Left lung (tissue), 4 donors: ENCODE measurements at regions not wholly inside any gene's neighbourhood (a gene's known extent, or its start where the extent isn't known, plus 50 kb on each side); places are given as distances from the start of the nearest gene placed in this dataset.

Experiments
- ATAC-seq: fragments of 200-7000 bp; cut with Tn5 transposase; one replicate; pipeline ENCODE4 v1.9.1; 2020; ENCODE audit warnings: moderate library complexity
- DNase-seq, 4 donors: peaks; one replicate each; pipeline ENCODE4 v3.0.0-alpha.2; 2013 to 2020
- H3K27ac ChIP-seq, 2 donors: fragments of 200-600 bp; sonication (generic) in 1 of 2; one replicate each; pipeline versions ENCODE4 v1.5.0 to v1.8.0; 2020 to 2021
- H3K27me3 ChIP-seq, 2 donors: fragments of 200-600 bp; sonication (generic) in 1 of 2; one replicate each; pipeline versions ENCODE4 v1.5.0 to v1.8.0; 2020 to 2021
- H3K36me3 ChIP-seq, 2 donors: fragments of 200-600 bp; sonication (generic) in 1 of 2; one replicate each; pipeline versions ENCODE4 v1.5.0 to v1.8.0; 2020 to 2021
- H3K4me1 ChIP-seq, 2 donors: fragments of 200-600 bp; one replicate each; pipeline ENCODE4 v1.8.0; 2021
- H3K4me3 ChIP-seq, 2 donors: fragments of 200-600 bp; sonication (generic) in 1 of 2; one replicate each; pipeline versions ENCODE4 v1.5.0 to v1.8.0; 2020 to 2021; ENCODE audit warnings: mild to moderate bottlenecking in 1 of 2
- H3K9me3 ChIP-seq, 2 donors: fragments of 200-600 bp; sonication (generic) in 1 of 2; one replicate each; pipeline versions ENCODE4 v1.5.0 to v1.8.0; 2020 to 2021
- CTCF ChIP-seq, 2 donors: fragments of 200-600 bp; sonication (generic) in 1 of 2; IDR thresholded peaks; one replicate each; pipeline versions ENCODE4 v1.5.0 to v1.8.0; 2021; ENCODE audit warnings: antibody characterized with exemption in 2 of 2
- intact Hi-C, 2 donors: fragments of 100-400 bp; cut with DNase I; formaldehyde crosslinking; loops; one replicate each; pipeline versions ENCODE4 v1.11.2 to v1.14.2; 2022
- donor health status: DM: no; HTN: yes; CAD: no.
- donor health status: DM: no; HTN: no; CAD: no.

- no peak overlapping the region for H3K4me3 ChIP-seq
- H3K27ac ChIP-seq: no peak overlapping the region
- no peaks in the 10 kb centered on the region for H3K27me3 ChIP-seq
- no peaks in the 10 kb centered on the region for H3K9me3 ChIP-seq
- no peak for DNase-seq
- ATAC-seq: no peak
- TF ChIP-seq CTCF (IDR thresholded peaks at IDR 0.05): no peak
- H3K36me3 ChIP-seq: no peaks in the 10 kb centered on the region
- no peaks in the 10 kb centered on the region for H3K4me1 ChIP-seq
- intact Hi-C loops: no loop called here
Measured at GRCh38 chr5:103669615-103670014, 107.0 kb upstream of the NUDT12 start.

- Histone ChIP-seq H3K27ac (no peak overlapping the region), H3K9me3 (peaks cover 0 to 5% of the 10 kb centered on the region in 2 donors), H3K4me3 (no peak overlapping the region), H3K27me3 (no peaks in the 10 kb centered on the region), H3K36me3 (no peaks in the 10 kb centered on the region), H3K4me1 (no peaks in the 10 kb centered on the region)
- no peak for TF ChIP-seq CTCF (IDR thresholded peaks at IDR 0.05)
- ATAC-seq (no peak), DNase-seq (no peak)
- intact Hi-C loops: no loop called here
Measured at GRCh38 chr5:103668281-103668680, 105.7 kb upstream of the NUDT12 start.

GRCh38 chr5:103667068-103667467 is 104.5 kb upstream of the NUDT12 start:
- Histone ChIP-seq H3K36me3 (no peaks in the 10 kb centered on the region), H3K27ac (no peak overlapping the region), H3K27me3 (no peaks in the 10 kb centered on the region), H3K9me3 (peaks cover 0 to 14% of the 10 kb centered on the region in 2 donors), H3K4me3 (no peak overlapping the region), H3K4me1 (no peaks in the 10 kb centered on the region)
- no peak for TF ChIP-seq CTCF (IDR thresholded peaks at IDR 0.05)
- ATAC-seq: no peak
- DNase-seq: no peak
- intact Hi-C loops: no loop called here

GRCh38 chr5:103657301-103657700 is 94.7 kb upstream of the NUDT12 start:
- no peak overlapping the region for H3K4me3 ChIP-seq
- H3K27ac ChIP-seq: no peak overlapping the region
- ATAC-seq: no peak
- TF ChIP-seq CTCF (IDR thresholded peaks at IDR 0.05): no peak
- no peak for DNase-seq
- intact Hi-C loops: no loop called here
- H3K36me3 ChIP-seq: no peaks in the 10 kb centered on the region
- no peaks in the 10 kb centered on the region for H3K4me1 ChIP-seq
- no peaks in the 10 kb centered on the region for H3K27me3 ChIP-seq
- H3K9me3 ChIP-seq: peaks cover 0 to 2% of the 10 kb centered on the region in 2 donors

GRCh38 chr5:103648086-103648485 is 85.5 kb upstream of the NUDT12 start:
- DNase-seq (no peak), ATAC-seq (no peak)
- Histone ChIP-seq H3K36me3 (no peaks in the 10 kb centered on the region), H3K27ac (no peak overlapping the region), H3K4me3 (no peak overlapping the region), H3K4me1 (no peaks in the 10 kb centered on the region), H3K9me3 (no peaks in the 10 kb centered on the region), H3K27me3 (no peaks in the 10 kb centered on the region)
- no peak for TF ChIP-seq CTCF (IDR thresholded peaks at IDR 0.05)
- intact Hi-C loops: no loop called here
